SU-DHL-6 (cell line): ENCODE measurements at regions not wholly inside any gene's neighbourhood (a gene's known extent, or its start where the extent isn't known, plus 50 kb on each side); places are given as distances from the start of the nearest gene placed in this dataset.

Experiments
- CTCF ChIP-seq: fragments of 200-600 bp; sonication (generic); IDR thresholded peaks from one replicate; pipeline ENCODE4 v1.5.1; 2017; ENCODE audit warnings: antibody characterized with exemption, mild to moderate bottlenecking, low read length, moderate library complexity; ENCODE audit not compliant: insufficient read depth, poor library complexity, severe bottlenecking
- EZH2phosphoT487 ChIP-seq: fragments of 200-600 bp; sonication (generic), shearing (Covaris generic); conservative IDR thresholded peaks from 2 replicates; pipeline ENCODE4 v1.6.1; 2018; ENCODE audit warnings: mild to moderate bottlenecking, antibody characterized with exemption, low read length, moderate library complexity, mixed read lengths

GRCh38 chr15:97350813-97351212 lies 609.7 kb upstream of the ARRDC4 start:
- no peak for TF ChIP-seq CTCF
- no peak for TF ChIP-seq EZH2phosphoT487
